H1 (cell line): ENCODE measurements at regions not wholly inside any gene's neighbourhood (a gene's known extent, or its start where the extent isn't known, plus 50 kb on each side); places are given as distances from the start of the nearest gene placed in this dataset.

Experiments used
- BRCA1 ChIP-seq: IDR thresholded peaks from 2 replicates; pipeline ENCODE4 v1.6.1; 2012; ENCODE audit warnings: low read depth, low read length, improper control_type of control experiment
- HDAC2 ChIP-seq, 2 experiments: fragments of 300-600 bp in 1 of 2; sonication (generic) in 1 of 2; IDR thresholded peaks; 2 replicates each; pipeline ENCODE4 v1.6.1; 2011 to 2012; ENCODE audit warnings: low read depth in 2 of 2, low read length in 2 of 2, mild to moderate bottlenecking in 2 of 2, moderate library complexity in 2 of 2, borderline replicate concordance in 1 of 2, inconsistent platforms in 1 of 2
- SP1 ChIP-seq: IDR thresholded peaks from 2 replicates; pipeline ENCODE4 v1.6.1; 2011; ENCODE audit warnings: low read depth, low read length

DNA sequence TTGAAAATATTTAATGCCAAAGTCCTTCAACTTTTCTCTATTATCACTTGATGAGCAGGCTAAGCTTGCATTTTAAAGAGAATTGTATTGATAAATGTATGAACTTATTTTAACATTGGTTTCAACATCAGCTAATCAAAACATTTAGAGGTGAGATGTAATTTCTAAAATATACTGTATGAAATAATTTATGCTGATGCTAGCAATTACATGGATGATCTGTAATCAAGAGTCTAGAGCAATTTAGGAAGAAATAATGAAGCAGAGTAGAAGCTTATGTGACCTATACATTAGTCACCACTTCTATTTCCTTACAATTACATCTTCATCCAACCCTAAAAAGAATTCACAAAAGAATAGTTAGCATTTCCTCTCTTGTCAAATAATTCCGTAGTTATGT is 226.8 kb downstream of the KLHL4 start:
- TF ChIP-seq BRCA1 (no peak), SP1 (no peak), HDAC2 (IDR thresholded peaks at IDR 0.05; ENCODE audit: borderline replicate concordance in 1 of 2, low read depth in 2 of 2, low read length in 2 of 2) (no peak)
